ENCODE measurements at regions not wholly inside any gene's neighbourhood (a gene's known extent, or its start where the extent isn't known, plus 50 kb on each side); places are given as distances from the start of the nearest gene placed in this dataset.

GRCh38 chr5:53172630-53173029 lies 63.1 kb upstream of the MOCS2 start:
- TF ChIP-seq CTCF (optimal IDR thresholded peaks at IDR 0.05 in 1 of 3, IDR thresholded peaks at IDR 0.05 in 1 of 3, conservative IDR thresholded peaks at IDR 0.05 in 1 of 3; ENCODE audit: extremely low read depth in 1 of 3, insufficient read depth in 2 of 3, low read length in 3 of 3) (no peak), EZH2 (IDR thresholded peaks at IDR 0.05; ENCODE audit: low read length) (no peak)
- no peak for DNase-seq (ENCODE audit: low read depth, low spot score)
- Histone ChIP-seq H3K27me3 (ENCODE audit: control insufficient read depth, extremely low read depth, insufficient read depth, low read length) (no peaks in the 10 kb centered on the region), H3K27ac (ENCODE audit: control insufficient read depth, insufficient read depth, low read length) (peak overlapping the region; percentile 89), H3K4me1 (ENCODE audit: control insufficient read depth, extremely low read depth, insufficient read depth, low read length) (peaks cover 21% of the 10 kb centered on the region), H3K36me3 (ENCODE audit: control insufficient read depth in 2 of 2, extremely low read depth in 1 of 2, insufficient read depth in 2 of 2, low read length in 2 of 2) (no peaks in the 10 kb centered on the region), H3K79me2 (ENCODE audit: control insufficient read depth, insufficient read depth, low read length) (no peaks in the 10 kb centered on the region), H2AFZ (ENCODE audit: control insufficient read depth, low read length) (no peak overlapping the region), H4K20me1 (ENCODE audit: control insufficient read depth, extremely low read depth, insufficient read depth, low read length) (no peaks in the 10 kb centered on the region), H3K4me3 (ENCODE audit: control insufficient read depth in 2 of 3, extremely low read depth in 1 of 3, insufficient read depth in 2 of 3, low read depth in 1 of 3, low read length in 3 of 3) (no peak overlapping the region), H3K9ac (ENCODE audit: control insufficient read depth, extremely low read depth, insufficient read depth, low read length) (peak overlapping the region; percentile 36), H3K9me3 (ENCODE audit: control insufficient read depth, low read depth, low read length) (peaks cover 5% of the 10 kb centered on the region), H3K4me2 (ENCODE audit: control insufficient read depth, extremely low read depth, insufficient read depth, low read depth, low read length) (no peak overlapping the region), H3K9me1 (ENCODE audit: control insufficient read depth, extremely low read depth, insufficient read depth, low read length) (no peaks in the 10 kb centered on the region)
- FAIRE-seq: peak; percentile 13
- dilution Hi-C loops (cut with MboI; ENCODE audit: extremely low pct_ligation_motif_present, low sequenced_read_pairs): no loop called here

- no peaks in the 10 kb centered on the region for H3K9me1 ChIP-seq (ENCODE audit: control insufficient read depth, extremely low read depth, insufficient read depth, low read length)
- H2AFZ ChIP-seq (ENCODE audit: control insufficient read depth, low read length): peak overlapping the region; percentile 27
- H3K36me3 ChIP-seq (ENCODE audit: control insufficient read depth in 2 of 2, extremely low read depth in 1 of 2, insufficient read depth in 2 of 2, low read length in 2 of 2): no peaks in the 10 kb centered on the region
- H3K27ac ChIP-seq (ENCODE audit: control insufficient read depth, insufficient read depth, low read length): peak overlapping the region; percentile 89
- no peak for TF ChIP-seq CTCF (optimal IDR thresholded peaks at IDR 0.05 in 1 of 3, IDR thresholded peaks at IDR 0.05 in 1 of 3, conservative IDR thresholded peaks at IDR 0.05 in 1 of 3; ENCODE audit: extremely low read depth in 1 of 3, insufficient read depth in 2 of 3, low read length in 3 of 3)
- no peak for TF ChIP-seq EZH2 (IDR thresholded peaks at IDR 0.05; ENCODE audit: low read length)
- DNase-seq (ENCODE audit: low read depth, low spot score) (peak; percentile 90), FAIRE-seq (peak; percentile 97)
- no peaks in the 10 kb centered on the region for H4K20me1 ChIP-seq (ENCODE audit: control insufficient read depth, extremely low read depth, insufficient read depth, low read length)
- dilution Hi-C loops (cut with MboI; ENCODE audit: extremely low pct_ligation_motif_present, low sequenced_read_pairs): no loop called here
- peak overlapping the region; percentile 60 for H3K9ac ChIP-seq (ENCODE audit: control insufficient read depth, extremely low read depth, insufficient read depth, low read length)
- H3K9me3 ChIP-seq (ENCODE audit: control insufficient read depth, low read depth, low read length): peaks cover 5% of the 10 kb centered on the region
- no peaks in the 10 kb centered on the region for H3K27me3 ChIP-seq (ENCODE audit: control insufficient read depth, extremely low read depth, insufficient read depth, low read length)
- H3K79me2 ChIP-seq (ENCODE audit: control insufficient read depth, insufficient read depth, low read length): no peaks in the 10 kb centered on the region
- H3K4me1 ChIP-seq (ENCODE audit: control insufficient read depth, extremely low read depth, insufficient read depth, low read length): peaks cover 21% of the 10 kb centered on the region
- H3K4me3 ChIP-seq (ENCODE audit: control insufficient read depth in 2 of 3, extremely low read depth in 1 of 3, insufficient read depth in 2 of 3, low read depth in 1 of 3, low read length in 3 of 3): no peak overlapping the region
- peak overlapping the region; percentile 40 for H3K4me2 ChIP-seq (ENCODE audit: control insufficient read depth, extremely low read depth, insufficient read depth, low read depth, low read length)
Measured at GRCh38 chr5:53173083-53173482, 63.5 kb upstream of the MOCS2 start.

All from keratinocyte (primary cell).